ENCODE measurements at regions not wholly inside any gene's neighbourhood (a gene's known extent, or its start where the extent isn't known, plus 50 kb on each side); places are given as distances from the start of the nearest gene placed in this dataset.

DNA sequence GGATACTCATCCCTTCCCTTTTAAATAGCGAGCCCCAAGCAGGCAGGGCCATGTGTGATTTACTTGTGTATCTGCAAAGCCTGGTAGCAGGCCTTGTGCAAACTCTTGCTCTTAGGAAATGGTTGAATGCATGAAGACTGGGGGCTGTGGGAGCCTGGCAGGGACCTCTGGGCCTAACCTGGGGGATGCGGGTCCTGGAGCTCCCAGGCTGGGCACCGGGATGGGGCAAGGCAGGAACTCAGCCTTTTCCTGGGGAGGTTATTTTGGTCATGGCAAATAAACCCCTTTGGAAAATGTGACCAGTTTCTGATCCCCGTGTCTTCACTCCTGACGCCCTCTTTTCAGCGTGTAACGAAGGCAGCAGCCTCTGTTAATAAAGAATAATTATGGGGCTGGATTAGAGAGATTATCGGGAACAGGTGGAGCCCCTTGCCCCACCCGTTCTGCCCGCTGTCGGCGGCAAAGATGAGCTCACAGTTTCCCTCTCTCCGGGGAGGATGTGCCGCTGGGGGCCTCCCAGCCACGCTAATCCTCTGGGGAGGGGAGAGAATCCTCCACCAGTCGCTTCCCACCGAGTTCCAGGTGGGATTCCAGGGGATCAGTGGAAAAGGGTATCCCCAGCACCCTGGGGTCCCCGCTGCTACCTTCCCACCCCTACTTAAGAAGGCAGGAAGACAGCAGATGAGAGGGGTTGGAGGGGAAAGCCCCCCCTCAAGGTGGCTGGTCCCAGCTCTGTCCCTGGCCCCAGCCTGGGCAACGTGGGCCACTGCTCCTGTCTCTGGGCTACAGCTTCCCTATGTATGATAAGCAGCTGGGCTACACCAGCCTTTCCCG lies 69.7 kb upstream of the WNT4 start:
- Histone ChIP-seq H3K79me2 (ENCODE audit: control insufficient read depth, insufficient read depth, low read length) (no peaks in the 10 kb centered on the region), H3K4me3 (ENCODE audit: control extremely low read depth in 1 of 5, extremely low read depth in 1 of 5, insufficient read depth in 1 of 5, low read depth in 2 of 5, low read length in 4 of 5) (no peak overlapping the region), H3K9ac (ENCODE audit: low read length) (no peak overlapping the region), H3K4me1 (ENCODE audit: control insufficient read depth in 2 of 2, insufficient read depth in 2 of 2, low read length in 2 of 2) (no peaks in the 10 kb centered on the region), H3K27me3 (replicated peaks in 1 of 4; ENCODE audit: control extremely low read depth in 1 of 4, control insufficient read depth in 3 of 4, insufficient read depth in 4 of 4, low read length in 3 of 4) (peaks cover 0 to 45% (median 14%) of the 10 kb centered on the region in 4 experiments), H3K36me3 (replicated peaks in 1 of 2; ENCODE audit: control extremely low read depth in 1 of 2, control insufficient read depth in 1 of 2, extremely low read depth in 1 of 2, insufficient read depth in 2 of 2, low read length in 1 of 2) (no peaks in the 10 kb centered on the region), H3K27ac (ENCODE audit: low read length in 2 of 2) (no peak overlapping the region), H3K4me2 (replicated peaks; ENCODE audit: low read depth, low read length, poor library complexity, severe bottlenecking) (no peak overlapping the region), H4K20me1 (ENCODE audit: control insufficient read depth, insufficient read depth, low read length, poor library complexity, severe bottlenecking) (no peaks in the 10 kb centered on the region), H2AFZ (ENCODE audit: insufficient read depth, low read depth, low read length, poor library complexity, severe bottlenecking) (no peak overlapping the region), H3K9me3 (ENCODE audit: control extremely low read depth in 1 of 3, control insufficient read depth in 2 of 3, insufficient read depth in 1 of 3, low read length in 2 of 3) (no peaks in the 10 kb centered on the region)
- CTCF ChIA-PET, result no interaction called here
- Mint-ChIP-seq H3K4me1 (no peaks in the 10 kb centered on the region), H3K27ac (no peak overlapping the region), H3K4me3 (no peak overlapping the region), H3K9me3 (ENCODE audit: insufficient read depth) (no peaks in the 10 kb centered on the region), H3K27me3 (peaks cover 47% of the 10 kb centered on the region)
- DNase-seq (no peak), ATAC-seq (ENCODE audit: low read depth) (no peak)
- POLR2A ChIA-PET, result no interaction called here
- 59% methylated on average over 7 of the region's 20 CpGs for WGBS (ENCODE audit: insufficient coverage)
- no peak for TF ChIP-seq CTCF (IDR thresholded peaks at IDR 0.05)
- TF ChIP-seq EZH2 (IDR thresholded peaks at IDR 0.05; ENCODE audit: borderline replicate concordance, insufficient read depth, low read depth, low read length, poor library complexity, severe bottlenecking), result no peak
- intact Hi-C loops (cut with micrococcal nuclease), result no loop called here

GRCh38 chr1:22216210-22216883 lies 73.5 kb upstream of the WNT4 start:
- peaks cover 0 to 17% (median 9%) of the 10 kb centered on the region in 4 experiments for H3K27me3 ChIP-seq (replicated peaks in 1 of 4; ENCODE audit: control extremely low read depth in 1 of 4, control insufficient read depth in 3 of 4, insufficient read depth in 4 of 4, low read length in 3 of 4)
- no peak for DNase-seq
- no peak for ATAC-seq (ENCODE audit: low read depth)
- 81% methylated on average over 12 of the region's 12 CpGs for WGBS (ENCODE audit: insufficient coverage)
- TF ChIP-seq CTCF (IDR thresholded peaks at IDR 0.05) (no peak), EZH2 (IDR thresholded peaks at IDR 0.05; ENCODE audit: borderline replicate concordance, insufficient read depth, low read depth, low read length, poor library complexity, severe bottlenecking) (no peak)
- Mint-ChIP-seq H3K4me3 (no peak overlapping the region), H3K4me1 (no peaks in the 10 kb centered on the region), H3K9me3 (ENCODE audit: insufficient read depth) (no peaks in the 10 kb centered on the region), H3K27ac (no peak overlapping the region), H3K27me3 (peaks cover 43% of the 10 kb centered on the region)
- no peak overlapping the region for H3K9ac ChIP-seq (ENCODE audit: low read length)
- H3K27ac ChIP-seq (ENCODE audit: low read length in 2 of 2), result no peak overlapping the region
- intact Hi-C loops (cut with micrococcal nuclease), result no loop called here
- POLR2A ChIA-PET, result no interaction called here
- no peak overlapping the region for H3K4me3 ChIP-seq (ENCODE audit: control extremely low read depth in 1 of 5, extremely low read depth in 1 of 5, insufficient read depth in 1 of 5, low read depth in 2 of 5, low read length in 4 of 5)
- H4K20me1 ChIP-seq (ENCODE audit: control insufficient read depth, insufficient read depth, low read length, poor library complexity, severe bottlenecking), result no peaks in the 10 kb centered on the region
- CTCF ChIA-PET, result no interaction called here
- H3K4me1 ChIP-seq (ENCODE audit: control insufficient read depth in 2 of 2, insufficient read depth in 2 of 2, low read length in 2 of 2), result no peaks in the 10 kb centered on the region
- H3K79me2 ChIP-seq (ENCODE audit: control insufficient read depth, insufficient read depth, low read length), result no peaks in the 10 kb centered on the region
- no peak overlapping the region for H2AFZ ChIP-seq (ENCODE audit: insufficient read depth, low read depth, low read length, poor library complexity, severe bottlenecking)
- no peaks in the 10 kb centered on the region for H3K9me3 ChIP-seq (ENCODE audit: control extremely low read depth in 1 of 3, control insufficient read depth in 2 of 3, insufficient read depth in 1 of 3, low read length in 2 of 3)
- no peak overlapping the region for H3K4me2 ChIP-seq (replicated peaks; ENCODE audit: low read depth, low read length, poor library complexity, severe bottlenecking)
- H3K36me3 ChIP-seq (replicated peaks in 1 of 2; ENCODE audit: control extremely low read depth in 1 of 2, control insufficient read depth in 1 of 2, extremely low read depth in 1 of 2, insufficient read depth in 2 of 2, low read length in 1 of 2), result no peaks in the 10 kb centered on the region
